Caco-2 (cell line): ENCODE measurements at regions not wholly inside any gene's neighbourhood (a gene's known extent, or its start where the extent isn't known, plus 50 kb on each side); places are given as distances from the start of the nearest gene placed in this dataset.

Source experiments
- BruUV-seq: library from RNA; stranded (reverse); fragments of 400-500 nt; replicated peaks from 2 replicates; lab custom pipeline; 2021; lab: Mats Ljungman, UMichigan
- CTCF ChIA-PET: fragments of 300-600 bp; sonication (Branson Sonifier 250); formaldehyde crosslinking; loops from one replicate; lab custom pipeline; 2022; ENCODE audit warnings: antibody characterized with exemption; lab: Charles Lee
- POLR2A ChIA-PET: fragments of 300-600 bp; sonication (Branson Sonifier 250); formaldehyde crosslinking; loops from one replicate; lab custom pipeline; 2022; ENCODE audit warnings: antibody characterized with exemption; lab: Charles Lee
- DNase-seq, 2 experiments: peaks; one replicate each; pipeline versions ENCODE4 v3.0.0 to v3.0.0-alpha.2; 2020 to 2022
- H3K27me3 ChIP-seq: replicated peaks from 2 replicates; pipeline ENCODE4 v1.6.0; 2011; ENCODE audit warnings: low read length; ENCODE audit not compliant: control insufficient read depth, insufficient read depth
- H3K36me3 ChIP-seq: 2 replicates; pipeline ENCODE4 v1.5.1; 2011; ENCODE audit warnings: low read length; ENCODE audit not compliant: control insufficient read depth, insufficient read depth
- H3K4me1 ChIP-seq: fragments of 250-450 bp; sonication (Bioruptor Pico); 2 replicates; pipeline ENCODE4 v1.5.1; 2020; ENCODE audit warnings: mild to moderate bottlenecking
- H3K4me3 ChIP-seq: 2 replicates; pipeline ENCODE4 v1.5.1; 2011; ENCODE audit warnings: low read depth, mild to moderate bottlenecking, control low read depth, low read length
- H3K9me3 ChIP-seq: fragments of 250-450 bp; sonication (Bioruptor Pico); 2 replicates; pipeline ENCODE4 v1.5.1; 2020; ENCODE audit warnings: mild to moderate bottlenecking, moderate library complexity
- H3K27ac Mint-ChIP-seq: one replicate; pipeline ENCODE4 v1.8.0; 2022; ENCODE audit warnings: mixed read lengths; ENCODE audit not compliant: unreplicated experiment
- H3K27me3 Mint-ChIP-seq: one replicate; pipeline ENCODE4 v1.8.0; 2022; ENCODE audit warnings: mixed read lengths; ENCODE audit not compliant: insufficient read depth, unreplicated experiment
- H3K36me3 Mint-ChIP-seq: one replicate; pipeline ENCODE4 v1.8.0; 2022; ENCODE audit warnings: mild to moderate bottlenecking, mixed read lengths; ENCODE audit not compliant: insufficient read depth, unreplicated experiment
- H3K4me1 Mint-ChIP-seq: one replicate; pipeline ENCODE4 v1.8.0; 2022; ENCODE audit warnings: low read depth, mixed read lengths; ENCODE audit not compliant: unreplicated experiment
- H3K4me3 Mint-ChIP-seq: one replicate; pipeline ENCODE4 v1.8.0; 2022; ENCODE audit warnings: mild to moderate bottlenecking, moderate library complexity, mixed read lengths; ENCODE audit not compliant: unreplicated experiment
- H3K9me3 Mint-ChIP-seq: one replicate; pipeline ENCODE4 v1.8.0; 2022; ENCODE audit warnings: mixed read lengths; ENCODE audit not compliant: unreplicated experiment
- intact Hi-C: fragments of 100-400 bp; cut with micrococcal nuclease; formaldehyde crosslinking; loops from one replicate; pipeline ENCODE4 v1.10.0; 2022; ENCODE audit not compliant: unreplicated experiment
- TF ChIP-seq, protein P1 (sequence below), 2 experiments: fragments of 200-600 bp in 1 of 2; IDR thresholded peaks; 1 replicate in 1 of 2; 2 replicates in 1 of 2; pipeline versions ENCODE4 v1.5.1 to v1.8.0; 2011 to 2022; ENCODE audit warnings: antibody characterized with exemption in 1 of 2, control low read depth in 1 of 2, inconsistent platforms in 1 of 2, low read depth in 1 of 2, low read length in 1 of 2, mild to moderate bottlenecking in 1 of 2, moderate library complexity in 1 of 2; ENCODE audit not compliant: insufficient read depth in 1 of 2, severe bottlenecking in 1 of 2, unreplicated experiment in 1 of 2

GRCh38 chr6:77979204-77979603, 326.4 kb downstream of the MEI4 start:
- H3K27me3 Mint-ChIP-seq, result no peaks in the 10 kb centered on the region
- TF ChIP-seq, protein P1, sequence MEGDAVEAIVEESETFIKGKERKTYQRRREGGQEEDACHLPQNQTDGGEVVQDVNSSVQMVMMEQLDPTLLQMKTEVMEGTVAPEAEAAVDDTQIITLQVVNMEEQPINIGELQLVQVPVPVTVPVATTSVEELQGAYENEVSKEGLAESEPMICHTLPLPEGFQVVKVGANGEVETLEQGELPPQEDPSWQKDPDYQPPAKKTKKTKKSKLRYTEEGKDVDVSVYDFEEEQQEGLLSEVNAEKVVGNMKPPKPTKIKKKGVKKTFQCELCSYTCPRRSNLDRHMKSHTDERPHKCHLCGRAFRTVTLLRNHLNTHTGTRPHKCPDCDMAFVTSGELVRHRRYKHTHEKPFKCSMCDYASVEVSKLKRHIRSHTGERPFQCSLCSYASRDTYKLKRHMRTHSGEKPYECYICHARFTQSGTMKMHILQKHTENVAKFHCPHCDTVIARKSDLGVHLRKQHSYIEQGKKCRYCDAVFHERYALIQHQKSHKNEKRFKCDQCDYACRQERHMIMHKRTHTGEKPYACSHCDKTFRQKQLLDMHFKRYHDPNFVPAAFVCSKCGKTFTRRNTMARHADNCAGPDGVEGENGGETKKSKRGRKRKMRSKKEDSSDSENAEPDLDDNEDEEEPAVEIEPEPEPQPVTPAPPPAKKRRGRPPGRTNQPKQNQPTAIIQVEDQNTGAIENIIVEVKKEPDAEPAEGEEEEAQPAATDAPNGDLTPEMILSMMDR (IDR thresholded peaks at IDR 0.05; ENCODE audit: insufficient read depth in 1 of 2, low read depth in 1 of 2, low read length in 1 of 2, severe bottlenecking in 1 of 2, unreplicated experiment in 1 of 2), result no peak
- H3K27ac Mint-ChIP-seq, result no peak overlapping the region
- no peak overlapping the region for H3K4me3 Mint-ChIP-seq
- H3K4me3 ChIP-seq, result no peak overlapping the region
- H3K9me3 ChIP-seq, result no peaks in the 10 kb centered on the region
- H3K9me3 Mint-ChIP-seq, result peaks cover 10% of the 10 kb centered on the region
- DNase-seq, result no peak
- H3K4me1 Mint-ChIP-seq, result no peaks in the 10 kb centered on the region
- H3K4me1 ChIP-seq, result no peaks in the 10 kb centered on the region
- no peaks in the 10 kb centered on the region for H3K36me3 ChIP-seq
- ChIA-PET CTCF (no interaction called here), POLR2A (no interaction called here)
- BruUV-seq, result no TSS peak
- intact Hi-C loops, result no loop called here
- no peaks in the 10 kb centered on the region; the same call in 1 of the 2 replicates for H3K27me3 ChIP-seq
- H3K36me3 Mint-ChIP-seq, result no peaks in the 10 kb centered on the region

DNA sequence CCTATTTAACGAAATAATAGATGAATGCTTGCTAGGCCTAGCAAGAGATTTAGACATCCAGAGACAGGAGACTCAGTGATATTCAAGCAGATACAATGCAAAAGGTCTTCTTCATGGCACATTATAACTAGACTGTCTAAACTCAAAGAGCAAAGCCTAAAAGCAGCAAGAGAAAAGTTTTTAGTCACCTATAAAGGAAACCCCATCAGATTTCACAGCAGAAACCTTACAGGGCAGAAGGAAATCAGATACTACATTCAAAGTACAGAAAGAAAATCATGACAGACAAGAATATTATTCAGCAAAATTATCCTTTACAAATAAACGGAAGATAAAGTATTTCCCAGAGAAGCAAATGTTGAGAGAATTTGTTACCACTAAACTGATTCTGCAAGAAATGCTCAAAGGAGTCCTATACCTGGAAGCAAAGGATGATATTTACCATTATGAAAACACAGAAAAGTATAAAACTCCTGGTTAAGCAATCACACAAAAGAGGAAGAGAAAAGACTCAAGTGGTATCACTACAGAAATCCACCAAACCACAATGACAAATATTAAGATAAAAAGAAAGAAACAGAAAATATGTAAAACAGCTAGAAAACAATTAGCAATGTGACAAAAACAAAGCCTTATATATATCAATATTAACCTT, 333.7 kb downstream of the MEI4 start:
- BruUV-seq, result no TSS peak
- no peak for DNase-seq
- POLR2A ChIA-PET, result no interaction called here
- H3K36me3 ChIP-seq, result no peaks in the 10 kb centered on the region
- Mint-ChIP-seq H3K4me3 (no peak overlapping the region), H3K36me3 (no peaks in the 10 kb centered on the region), H3K27me3 (no peaks in the 10 kb centered on the region), H3K4me1 (no peaks in the 10 kb centered on the region), H3K9me3 (peaks cover 12% of the 10 kb centered on the region), H3K27ac (no peak overlapping the region)
- no peaks in the 10 kb centered on the region for H3K4me1 ChIP-seq
- no peaks in the 10 kb centered on the region for H3K9me3 ChIP-seq
- no peaks in the 10 kb centered on the region; the same call in 1 of the 2 replicates for H3K27me3 ChIP-seq
- H3K4me3 ChIP-seq, result no peak overlapping the region
- intact Hi-C loops, result no loop called here
- CTCF ChIA-PET, result no interaction called here
- TF ChIP-seq, protein P1 (IDR thresholded peaks at IDR 0.05; ENCODE audit: insufficient read depth in 1 of 2, low read depth in 1 of 2, low read length in 1 of 2, severe bottlenecking in 1 of 2, unreplicated experiment in 1 of 2), result no peak

DNA sequence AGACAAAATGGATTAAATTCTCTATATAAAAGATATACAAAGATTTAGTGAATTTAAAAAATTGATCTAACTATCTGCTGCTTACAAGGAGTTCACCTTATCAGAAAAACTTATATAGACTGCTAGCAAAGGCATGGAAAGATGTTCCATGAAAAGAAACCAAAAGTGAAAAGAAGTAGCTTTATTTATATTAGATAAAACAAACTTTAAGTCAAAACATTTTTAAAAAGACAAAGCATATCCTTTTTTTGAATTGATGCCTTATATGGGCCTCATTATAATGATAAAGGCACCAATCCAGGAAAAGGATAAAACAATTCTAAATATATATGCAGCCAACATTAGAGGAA, 334.2 kb downstream of the MEI4 start:
- H3K36me3 Mint-ChIP-seq, result no peaks in the 10 kb centered on the region
- H3K27me3 Mint-ChIP-seq, result no peaks in the 10 kb centered on the region
- H3K4me3 ChIP-seq, result no peak overlapping the region
- H3K4me1 Mint-ChIP-seq, result no peaks in the 10 kb centered on the region
- no peaks in the 10 kb centered on the region for H3K9me3 ChIP-seq
- POLR2A ChIA-PET, result no interaction called here
- no peaks in the 10 kb centered on the region; the same call in 1 of the 2 replicates for H3K27me3 ChIP-seq
- DNase-seq, result no peak
- no peaks in the 10 kb centered on the region for H3K36me3 ChIP-seq
- BruUV-seq, result no TSS peak
- no peaks in the 10 kb centered on the region for H3K4me1 ChIP-seq
- H3K9me3 Mint-ChIP-seq, result peaks cover 7% of the 10 kb centered on the region
- H3K4me3 Mint-ChIP-seq, result no peak overlapping the region
- CTCF ChIA-PET, result no interaction called here
- intact Hi-C loops, result no loop called here
- TF ChIP-seq, protein P1 (IDR thresholded peaks at IDR 0.05; ENCODE audit: insufficient read depth in 1 of 2, low read depth in 1 of 2, low read length in 1 of 2, severe bottlenecking in 1 of 2, unreplicated experiment in 1 of 2), result no peak
- no peak overlapping the region for H3K27ac Mint-ChIP-seq
